Keratinocyte (primary cell): ENCODE measurements at regions not wholly inside any gene's neighbourhood (a gene's known extent, or its start where the extent isn't known, plus 50 kb on each side); places are given as distances from the start of the nearest gene placed in this dataset.

Experiments
- EZH2 ChIP-seq: IDR thresholded peaks from one replicate; pipeline ENCODE4 v1.6.1; 2012; ENCODE audit warnings: inconsistent platforms, mild to moderate bottlenecking, low read length, moderate library complexity
- TF ChIP-seq, protein P1 (sequence below), 3 experiments: IDR thresholded peaks in 1 of 3; conservative IDR thresholded peaks in 1 of 3; optimal IDR thresholded peaks in 1 of 3; 2 replicates in 2 of 3; 3 replicates in 1 of 3; pipeline versions ENCODE3 to v1.5.1; 2011; ENCODE audit warnings: low read length in 3 of 3, mild to moderate bottlenecking in 3 of 3, moderate library complexity in 2 of 3, control low read depth in 1 of 3, inconsistent platforms in 1 of 3; ENCODE audit not compliant: insufficient read depth in 2 of 3; ENCODE audit errors: extremely low read depth in 1 of 3

DNA sequence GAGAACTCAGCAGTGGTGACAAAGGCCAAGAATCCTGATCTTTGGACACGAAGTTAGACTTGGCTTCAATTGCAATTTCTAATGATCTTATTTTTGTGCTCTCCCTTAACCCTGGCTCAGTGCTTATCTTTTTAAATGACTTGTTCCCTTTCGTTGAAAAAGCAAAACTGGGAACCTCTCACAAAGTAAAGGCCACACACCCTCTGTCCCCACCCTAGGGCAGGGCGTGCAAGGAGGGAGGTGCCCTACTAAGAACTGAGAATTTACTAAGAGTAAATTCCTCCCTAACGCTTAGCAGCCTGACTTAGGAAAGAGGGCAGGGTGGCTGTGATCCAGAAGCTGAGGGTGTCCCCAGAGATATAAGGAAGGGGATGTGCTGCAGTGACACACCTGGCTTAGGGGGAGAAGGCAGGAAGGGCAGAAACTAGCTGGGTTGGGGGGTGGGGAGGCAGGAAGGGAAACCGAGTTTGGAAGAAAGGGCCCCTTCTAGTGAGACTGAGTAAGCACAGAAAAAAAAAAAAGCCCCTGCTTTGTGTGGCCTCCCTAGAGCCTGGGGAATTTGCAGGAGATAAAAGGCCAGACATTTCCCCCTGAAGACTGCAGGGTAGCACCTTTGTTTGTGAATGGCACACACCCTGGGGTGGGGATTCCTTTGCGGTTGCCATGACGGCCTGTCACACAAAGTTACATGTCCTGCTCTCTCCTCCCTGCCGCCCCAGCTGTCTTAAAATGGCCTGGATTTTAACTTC is 435.1 kb downstream of the EFNB2 start:
- TF ChIP-seq, protein P1, sequence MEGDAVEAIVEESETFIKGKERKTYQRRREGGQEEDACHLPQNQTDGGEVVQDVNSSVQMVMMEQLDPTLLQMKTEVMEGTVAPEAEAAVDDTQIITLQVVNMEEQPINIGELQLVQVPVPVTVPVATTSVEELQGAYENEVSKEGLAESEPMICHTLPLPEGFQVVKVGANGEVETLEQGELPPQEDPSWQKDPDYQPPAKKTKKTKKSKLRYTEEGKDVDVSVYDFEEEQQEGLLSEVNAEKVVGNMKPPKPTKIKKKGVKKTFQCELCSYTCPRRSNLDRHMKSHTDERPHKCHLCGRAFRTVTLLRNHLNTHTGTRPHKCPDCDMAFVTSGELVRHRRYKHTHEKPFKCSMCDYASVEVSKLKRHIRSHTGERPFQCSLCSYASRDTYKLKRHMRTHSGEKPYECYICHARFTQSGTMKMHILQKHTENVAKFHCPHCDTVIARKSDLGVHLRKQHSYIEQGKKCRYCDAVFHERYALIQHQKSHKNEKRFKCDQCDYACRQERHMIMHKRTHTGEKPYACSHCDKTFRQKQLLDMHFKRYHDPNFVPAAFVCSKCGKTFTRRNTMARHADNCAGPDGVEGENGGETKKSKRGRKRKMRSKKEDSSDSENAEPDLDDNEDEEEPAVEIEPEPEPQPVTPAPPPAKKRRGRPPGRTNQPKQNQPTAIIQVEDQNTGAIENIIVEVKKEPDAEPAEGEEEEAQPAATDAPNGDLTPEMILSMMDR (optimal IDR thresholded peaks at IDR 0.05 in 1 of 3, IDR thresholded peaks at IDR 0.05 in 1 of 3, conservative IDR thresholded peaks at IDR 0.05 in 1 of 3; ENCODE audit: extremely low read depth in 1 of 3, insufficient read depth in 2 of 3, low read length in 3 of 3), result no peak
- TF ChIP-seq EZH2, result no peak
